H9 (cell line): ENCODE measurements at regions not wholly inside any gene's neighbourhood (a gene's known extent, or its start where the extent isn't known, plus 50 kb on each side); places are given as distances from the start of the nearest gene placed in this dataset.

Experiments used
- DNase-seq: peaks from one replicate; pipeline ENCODE4 v3.0.0-alpha.2; 2017
- H2AFZ ChIP-seq: one replicate; pipeline ENCODE4 v1.6.1; 2013; ENCODE audit warnings: mild to moderate bottlenecking, low read length, control low read depth, moderate library complexity
- H2AK5ac ChIP-seq: 2 replicates; pipeline ENCODE4 v1.6.1; 2013; ENCODE audit warnings: low read length, control low read depth, mixed read lengths; ENCODE audit not compliant: insufficient read length
- H2BK120ac ChIP-seq: one replicate; pipeline ENCODE4 v1.6.1; 2013; ENCODE audit warnings: low read depth, mild to moderate bottlenecking, low read length, control low read depth, inconsistent platforms; ENCODE audit not compliant: poor library complexity, severe bottlenecking
- H2BK12ac ChIP-seq: 2 replicates; pipeline ENCODE4 v1.6.1; 2013; ENCODE audit warnings: low read length, control low read depth, mixed read lengths, low read depth; ENCODE audit not compliant: insufficient read length
- H2BK15ac ChIP-seq: 2 replicates; pipeline ENCODE4 v1.6.1; 2013; ENCODE audit warnings: low read depth, low read length, control low read depth
- H2BK20ac ChIP-seq: one replicate; pipeline ENCODE4 v1.6.1; 2013; ENCODE audit warnings: low read depth, mild to moderate bottlenecking, low read length, control low read depth, inconsistent platforms; ENCODE audit not compliant: poor library complexity, severe bottlenecking
- H2BK5ac ChIP-seq: 2 replicates; pipeline ENCODE4 v1.6.1; 2013; ENCODE audit warnings: low read length, control low read depth, mixed read lengths; ENCODE audit not compliant: insufficient read length
- H3K14ac ChIP-seq: 2 replicates; pipeline ENCODE4 v1.6.1; 2013; ENCODE audit warnings: low read length, control low read depth; ENCODE audit not compliant: insufficient read depth
- H3K18ac ChIP-seq: 2 replicates; pipeline ENCODE4 v1.6.1; 2013; ENCODE audit warnings: low read depth, mild to moderate bottlenecking, mixed read lengths, low read length, control low read depth; ENCODE audit not compliant: insufficient read length
- H3K23ac ChIP-seq: 2 replicates; pipeline ENCODE4 v1.6.1; 2013; ENCODE audit warnings: low read length, control low read depth, mixed read lengths, low read depth; ENCODE audit not compliant: insufficient read length
- H3K23me2 ChIP-seq: 2 replicates; pipeline ENCODE4 v1.6.1; 2013; ENCODE audit warnings: low read depth, mild to moderate bottlenecking, mixed read lengths, low read length, control low read depth; ENCODE audit not compliant: insufficient read length, poor library complexity, severe bottlenecking
- H3K27ac ChIP-seq: 2 replicates; pipeline ENCODE4 v1.5.1; 2013; ENCODE audit warnings: low read length, control low read depth, mixed read lengths, low read depth; ENCODE audit not compliant: insufficient read length
- H3K27me3 ChIP-seq: 2 replicates; pipeline ENCODE4 v1.6.1; 2013; ENCODE audit warnings: low read length, control low read depth, inconsistent platforms; ENCODE audit not compliant: insufficient read depth
- H3K4ac ChIP-seq: 2 replicates; pipeline ENCODE4 v1.6.1; 2013; ENCODE audit warnings: low read depth, mild to moderate bottlenecking, control low read depth, inconsistent platforms, low read length, moderate library complexity
- H3K4me1 ChIP-seq: 2 replicates; pipeline ENCODE4 v1.6.1; 2013; ENCODE audit warnings: low read length, control low read depth, inconsistent platforms; ENCODE audit not compliant: insufficient read depth
- H3K4me2 ChIP-seq: 2 replicates; pipeline ENCODE4 v1.6.1; 2013; ENCODE audit warnings: low read length, control low read depth, mixed read lengths; ENCODE audit not compliant: insufficient read length, insufficient read depth
- H3K56ac ChIP-seq: 2 replicates; pipeline ENCODE4 v1.6.1; 2013; ENCODE audit warnings: low read depth, mild to moderate bottlenecking, mixed read lengths, low read length, control low read depth; ENCODE audit not compliant: insufficient read length
- H3K79me1 ChIP-seq: 2 replicates; pipeline ENCODE4 v1.6.1; 2013; ENCODE audit warnings: low read depth, mild to moderate bottlenecking, moderate library complexity, low read length, control low read depth, inconsistent platforms; ENCODE audit not compliant: insufficient read depth, poor library complexity, severe bottlenecking
- H3K79me2 ChIP-seq: 2 replicates; pipeline ENCODE4 v1.6.1; 2013; ENCODE audit warnings: low read length, control low read depth, inconsistent platforms; ENCODE audit not compliant: insufficient read depth
- H3K9ac ChIP-seq: 2 replicates; pipeline ENCODE4 v1.6.1; 2013; ENCODE audit warnings: low read length, control low read depth, mixed read lengths; ENCODE audit not compliant: insufficient read length; ENCODE audit errors: extremely low read depth
- H3K9me3 ChIP-seq: one replicate; pipeline ENCODE4 v1.6.1; 2013; ENCODE audit warnings: low read depth, low read length, inconsistent platforms; ENCODE audit not compliant: control insufficient read depth
- H3T11ph ChIP-seq: one replicate; pipeline ENCODE4 v1.6.1; 2013; ENCODE audit warnings: mild to moderate bottlenecking, low read length, control low read depth, inconsistent platforms
- H4K20me1 ChIP-seq: one replicate; pipeline ENCODE4 v1.6.1; 2013; ENCODE audit not compliant: control insufficient read depth, insufficient read length, insufficient read depth
- H4K5ac ChIP-seq: 2 replicates; pipeline ENCODE4 v1.6.1; 2013; ENCODE audit warnings: low read depth, mild to moderate bottlenecking, mixed read lengths, low read length, control low read depth; ENCODE audit not compliant: insufficient read length
- H4K8ac ChIP-seq: replicated peaks from 2 replicates; pipeline ENCODE4 v1.6.1; 2013; ENCODE audit warnings: low read length, control low read depth, mixed read lengths, low read depth; ENCODE audit not compliant: insufficient read length
- H4K91ac ChIP-seq: 2 replicates; pipeline ENCODE4 v1.6.1; 2013; ENCODE audit warnings: low read depth, mild to moderate bottlenecking, moderate library complexity, mixed read lengths, low read length, control low read depth; ENCODE audit not compliant: insufficient read length
- H3K27ac Mint-ChIP-seq, 3 experiments: 2 replicates in 2 of 3; 3 replicates in 1 of 3; pipeline ENCODE4 v1.8.0; 2020 to 2021; ENCODE audit warnings: mixed read lengths in 3 of 3, mild to moderate bottlenecking in 1 of 3, moderate library complexity in 1 of 3
- H3K27me3 Mint-ChIP-seq: 2 replicates; pipeline ENCODE4 v1.8.0; 2021; ENCODE audit warnings: low read depth, mild to moderate bottlenecking, moderate library complexity, mixed read lengths
- H3K36me3 Mint-ChIP-seq, 3 experiments: 2 replicates in 2 of 3; 3 replicates in 1 of 3; pipeline ENCODE4 v1.8.0; 2020 to 2021; ENCODE audit warnings: low read depth in 3 of 3, mixed read lengths in 3 of 3; ENCODE audit not compliant: insufficient read depth in 1 of 3
- H3K4me1 Mint-ChIP-seq, 2 experiments: 2 replicates each; pipeline ENCODE4 v1.8.0; 2020; ENCODE audit warnings: mixed read lengths in 2 of 2
- H3K4me3 Mint-ChIP-seq, 2 experiments: 2 replicates in 1 of 2; 3 replicates in 1 of 2; pipeline ENCODE4 v1.8.0; 2020 to 2021; ENCODE audit warnings: mild to moderate bottlenecking in 2 of 2, mixed read lengths in 2 of 2, moderate library complexity in 1 of 2
- H3K9me3 Mint-ChIP-seq, 2 experiments: 2 replicates in 1 of 2; 3 replicates in 1 of 2; pipeline ENCODE4 v1.8.0; 2020; ENCODE audit warnings: mild to moderate bottlenecking in 2 of 2, mixed read lengths in 2 of 2, moderate library complexity in 1 of 2
- WGBS: extraction: QIAGEN DNeasy Blood & Tissue Kit; methylation state at CpG from one replicate; pipeline ENCODE4 v1.1.7; 2013; ENCODE audit warnings: missing lambda C conversion rate, low lambda C conversion rate, mixed read lengths; ENCODE audit not compliant: insufficient read length; ENCODE audit errors: extremely low coverage; 5-methylcytosine and 5-hydroxymethylcytosine counted together
- TF ChIP-seq, protein P1 (sequence below): fragments of 200-600 bp; sonication (generic); conservative IDR thresholded peaks from 3 replicates; pipeline ENCODE4 v1.8.0; 2021; ENCODE audit warnings: antibody characterized with exemption, mild to moderate bottlenecking

DNA sequence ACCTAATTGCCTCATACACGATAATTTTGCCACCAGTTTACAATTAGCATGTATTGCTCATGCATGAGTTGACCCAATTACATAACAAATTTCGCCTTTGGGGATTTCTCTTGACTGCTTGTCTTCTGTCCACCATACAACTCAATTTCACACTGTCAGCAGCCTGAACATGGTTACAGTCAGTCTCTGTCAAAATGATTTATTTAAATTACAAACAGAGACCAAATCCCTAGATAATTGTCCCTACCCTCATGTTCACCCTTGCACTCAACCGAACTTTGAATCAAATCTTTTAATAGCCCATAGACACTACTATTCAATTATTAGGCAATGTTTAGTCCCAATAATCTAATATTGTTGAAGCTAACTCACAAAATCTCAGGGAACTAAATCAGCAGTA, 59.7 kb upstream of the NEBL start:
- TF ChIP-seq, protein P1, sequence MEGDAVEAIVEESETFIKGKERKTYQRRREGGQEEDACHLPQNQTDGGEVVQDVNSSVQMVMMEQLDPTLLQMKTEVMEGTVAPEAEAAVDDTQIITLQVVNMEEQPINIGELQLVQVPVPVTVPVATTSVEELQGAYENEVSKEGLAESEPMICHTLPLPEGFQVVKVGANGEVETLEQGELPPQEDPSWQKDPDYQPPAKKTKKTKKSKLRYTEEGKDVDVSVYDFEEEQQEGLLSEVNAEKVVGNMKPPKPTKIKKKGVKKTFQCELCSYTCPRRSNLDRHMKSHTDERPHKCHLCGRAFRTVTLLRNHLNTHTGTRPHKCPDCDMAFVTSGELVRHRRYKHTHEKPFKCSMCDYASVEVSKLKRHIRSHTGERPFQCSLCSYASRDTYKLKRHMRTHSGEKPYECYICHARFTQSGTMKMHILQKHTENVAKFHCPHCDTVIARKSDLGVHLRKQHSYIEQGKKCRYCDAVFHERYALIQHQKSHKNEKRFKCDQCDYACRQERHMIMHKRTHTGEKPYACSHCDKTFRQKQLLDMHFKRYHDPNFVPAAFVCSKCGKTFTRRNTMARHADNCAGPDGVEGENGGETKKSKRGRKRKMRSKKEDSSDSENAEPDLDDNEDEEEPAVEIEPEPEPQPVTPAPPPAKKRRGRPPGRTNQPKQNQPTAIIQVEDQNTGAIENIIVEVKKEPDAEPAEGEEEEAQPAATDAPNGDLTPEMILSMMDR: no peak
- WGBS: no CpG with 5 or more reads among the region's 3 CpGs
- peaks cover 5 to 7% of the 10 kb centered on the region in 2 experiments; a peak in 2 of 5 replicates for H3K9me3 Mint-ChIP-seq

More for the DNA sequence above, 59.7 kb upstream of the NEBL start:
- no peaks in the 10 kb centered on the region for H3K79me1 ChIP-seq
- H2BK5ac ChIP-seq: no peak overlapping the region
- no peak overlapping the region for H2BK15ac ChIP-seq
- Mint-ChIP-seq H3K36me3 (peaks cover 0 to 23% (median 21%) of the 10 kb centered on the region in 3 experiments; a peak in 4 of 7 replicates), H3K4me1 (peaks cover 5 to 14% of the 10 kb centered on the region in 2 experiments), H3K27ac (no peak overlapping the region), H3K4me3 (no peak overlapping the region), H3K27me3 (no peaks in the 10 kb centered on the region)
- DNase-seq: no peak
- no peak overlapping the region for H4K8ac ChIP-seq
- H3K9me3 ChIP-seq: no peaks in the 10 kb centered on the region
- no peak overlapping the region for H4K5ac ChIP-seq
- no peaks in the 10 kb centered on the region for H3K4me1 ChIP-seq
- H3T11ph ChIP-seq: no peak overlapping the region
- no peak overlapping the region for H3K18ac ChIP-seq
- H4K20me1 ChIP-seq: no peaks in the 10 kb centered on the region
- H3K4ac ChIP-seq: no peak overlapping the region
- no peak overlapping the region for H2AK5ac ChIP-seq
- no peak overlapping the region for H3K23ac ChIP-seq
- H3K9ac ChIP-seq: no peak overlapping the region
- H2BK12ac ChIP-seq: no peak overlapping the region
- no peak overlapping the region for H2BK20ac ChIP-seq
- H4K91ac ChIP-seq: no peak overlapping the region
- H3K27ac ChIP-seq: no peak overlapping the region
- no peaks in the 10 kb centered on the region for H3K23me2 ChIP-seq
- no peak overlapping the region for H3K56ac ChIP-seq
- no peak overlapping the region for H2AFZ ChIP-seq
- no peaks in the 10 kb centered on the region for H3K79me2 ChIP-seq
- no peak overlapping the region for H3K4me2 ChIP-seq
- no peak overlapping the region for H2BK120ac ChIP-seq
- no peaks in the 10 kb centered on the region for H3K27me3 ChIP-seq
- no peak overlapping the region for H3K14ac ChIP-seq
